Keratinocyte (primary cell): ENCODE measurements at regions not wholly inside any gene's neighbourhood (a gene's known extent, or its start where the extent isn't known, plus 50 kb on each side); places are given as distances from the start of the nearest gene placed in this dataset.

Source experiments
- DNase-seq: peaks from one replicate; pipeline ENCODE4 v3.0.0-alpha.2; 2011; ENCODE audit warnings: low read depth, missing footprints, low spot score
- FAIRE-seq: peaks from 2 replicates; lab custom pipeline; 2011; peaks lifted over from hg19 to GRCh38; lab: Jason Lieb, UNC
- H2AFZ ChIP-seq: 2 replicates; pipeline ENCODE4 v1.6.0; 2012; ENCODE audit warnings: low read length, control low read depth, inconsistent platforms; ENCODE audit not compliant: control insufficient read depth
- H3K27ac ChIP-seq: 2 replicates; pipeline ENCODE4 v1.5.1; 2011; ENCODE audit warnings: low read length; ENCODE audit not compliant: control insufficient read depth, insufficient read depth
- H3K27me3 ChIP-seq: 3 replicates; pipeline ENCODE4 v1.6.0; 2011; ENCODE audit warnings: low read length; ENCODE audit not compliant: control insufficient read depth, insufficient read depth; ENCODE audit errors: extremely low read depth
- H3K36me3 ChIP-seq, 2 experiments: 2 replicates in 1 of 2; 3 replicates in 1 of 2; pipeline ENCODE4 v1.5.1; 2011; ENCODE audit warnings: low read length in 2 of 2, mild to moderate bottlenecking in 1 of 2; ENCODE audit not compliant: control insufficient read depth in 2 of 2, insufficient read depth in 2 of 2; ENCODE audit errors: extremely low read depth in 1 of 2
- H3K4me1 ChIP-seq: 3 replicates; pipeline ENCODE4 v1.5.1; 2011; ENCODE audit warnings: low read length; ENCODE audit not compliant: control insufficient read depth, insufficient read depth; ENCODE audit errors: extremely low read depth
- H3K4me2 ChIP-seq: 3 replicates; pipeline ENCODE4 v1.6.0; 2011; ENCODE audit warnings: low read depth, low read length; ENCODE audit not compliant: control insufficient read depth, insufficient read depth; ENCODE audit errors: extremely low read depth
- H3K4me3 ChIP-seq, 3 experiments: fragments of 200-600 bp in 1 of 3; sonication (generic) in 1 of 3; 2 replicates in 2 of 3; 3 replicates in 1 of 3; pipeline ENCODE4 v1.5.1; 2011 to 2016; ENCODE audit warnings: low read length in 3 of 3, mild to moderate bottlenecking in 3 of 3, control low read depth in 2 of 3, inconsistent platforms in 1 of 3, low read depth in 1 of 3, mixed read lengths in 1 of 3, mixed run types in 1 of 3, moderate library complexity in 1 of 3; ENCODE audit not compliant: control insufficient read depth in 2 of 3, insufficient read depth in 2 of 3; ENCODE audit errors: extremely low read depth in 1 of 3
- H3K79me2 ChIP-seq: 2 replicates; pipeline ENCODE4 v1.6.0; 2012; ENCODE audit warnings: low read length; ENCODE audit not compliant: control insufficient read depth, insufficient read depth
- H3K9ac ChIP-seq: 3 replicates; pipeline ENCODE4 v1.6.0; 2011; ENCODE audit warnings: low read length; ENCODE audit not compliant: control insufficient read depth, insufficient read depth; ENCODE audit errors: extremely low read depth
- H3K9me1 ChIP-seq: 3 replicates; pipeline ENCODE4 v1.6.0; 2011; ENCODE audit warnings: low read length; ENCODE audit not compliant: control insufficient read depth, insufficient read depth; ENCODE audit errors: extremely low read depth
- H3K9me3 ChIP-seq: 2 replicates; pipeline ENCODE4 v1.5.1; 2012; ENCODE audit warnings: low read depth, low read length; ENCODE audit not compliant: control insufficient read depth
- H4K20me1 ChIP-seq: 3 replicates; pipeline ENCODE4 v1.6.0; 2011; ENCODE audit warnings: low read length; ENCODE audit not compliant: control insufficient read depth, insufficient read depth; ENCODE audit errors: extremely low read depth
- EZH2 ChIP-seq: IDR thresholded peaks from one replicate; pipeline ENCODE4 v1.6.1; 2012; ENCODE audit warnings: inconsistent platforms, mild to moderate bottlenecking, low read length, moderate library complexity
- dilution Hi-C: fragments of 300-500 bp; cut with MboI; formaldehyde crosslinking; loops from one replicate; pipeline ENCODE4 v1.7.0; 2020; ENCODE audit warnings: low sequenced_read_pairs; ENCODE audit not compliant: extremely low pct_ligation_motif_present
- small RNA-seq, 3 experiments: library from RNA; depleted of rRNA; stranded (forward); fragments of <200 nt; gene quantifications; one replicate each; pipeline ENCODE3, GENCODE V24; 2012; ENCODE audit warnings: low read depth in 3 of 3, low replicate concordance in 1 of 3; ENCODE audit not compliant: insufficient read length in 3 of 3
- TF ChIP-seq, protein P1 (sequence below), 3 experiments: IDR thresholded peaks in 1 of 3; conservative IDR thresholded peaks in 1 of 3; optimal IDR thresholded peaks in 1 of 3; 2 replicates in 2 of 3; 3 replicates in 1 of 3; pipeline versions ENCODE3 to v1.5.1; 2011; ENCODE audit warnings: low read length in 3 of 3, mild to moderate bottlenecking in 3 of 3, moderate library complexity in 2 of 3, control low read depth in 1 of 3, inconsistent platforms in 1 of 3; ENCODE audit not compliant: insufficient read depth in 2 of 3; ENCODE audit errors: extremely low read depth in 1 of 3

DNA sequence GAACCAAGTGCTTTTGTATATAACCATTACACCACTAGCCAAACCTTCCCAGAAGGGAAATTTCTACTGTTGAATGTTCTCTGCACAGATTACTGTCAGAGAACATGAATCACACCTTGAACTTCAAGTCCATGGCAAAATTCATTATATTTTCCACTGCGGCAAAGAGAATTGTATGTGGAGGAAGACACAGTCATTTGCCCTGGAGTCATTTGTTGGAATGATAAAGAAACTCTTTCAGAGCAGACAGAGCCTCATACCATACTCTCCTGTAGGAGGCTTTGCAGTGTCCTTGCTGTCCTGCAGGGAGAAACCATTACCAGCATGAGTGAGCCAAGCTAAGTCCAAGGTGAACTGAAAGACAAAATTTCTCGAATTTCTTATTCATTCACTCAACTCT is 369.0 kb downstream of the ARHGEF28 start:
- H3K27me3 ChIP-seq = no peaks in the 10 kb centered on the region

More for the DNA sequence above, 369.0 kb downstream of the ARHGEF28 start:
- Histone ChIP-seq H3K9ac (no peak overlapping the region), H2AFZ (no peak overlapping the region), H3K4me3 (no peak overlapping the region), H3K27ac (peak overlapping the region; percentile 65), H3K4me2 (peak overlapping the region; percentile 17), H3K9me1 (no peaks in the 10 kb centered on the region), H3K36me3 (no peaks in the 10 kb centered on the region), H3K4me1 (peaks cover 9% of the 10 kb centered on the region), H3K79me2 (no peaks in the 10 kb centered on the region), H4K20me1 (no peaks in the 10 kb centered on the region), H3K9me3 (no peaks in the 10 kb centered on the region)
- dilution Hi-C loops = no loop called here
- DNase-seq (peak; percentile 78), FAIRE-seq (peak; percentile 98)
- TF ChIP-seq, protein P1, sequence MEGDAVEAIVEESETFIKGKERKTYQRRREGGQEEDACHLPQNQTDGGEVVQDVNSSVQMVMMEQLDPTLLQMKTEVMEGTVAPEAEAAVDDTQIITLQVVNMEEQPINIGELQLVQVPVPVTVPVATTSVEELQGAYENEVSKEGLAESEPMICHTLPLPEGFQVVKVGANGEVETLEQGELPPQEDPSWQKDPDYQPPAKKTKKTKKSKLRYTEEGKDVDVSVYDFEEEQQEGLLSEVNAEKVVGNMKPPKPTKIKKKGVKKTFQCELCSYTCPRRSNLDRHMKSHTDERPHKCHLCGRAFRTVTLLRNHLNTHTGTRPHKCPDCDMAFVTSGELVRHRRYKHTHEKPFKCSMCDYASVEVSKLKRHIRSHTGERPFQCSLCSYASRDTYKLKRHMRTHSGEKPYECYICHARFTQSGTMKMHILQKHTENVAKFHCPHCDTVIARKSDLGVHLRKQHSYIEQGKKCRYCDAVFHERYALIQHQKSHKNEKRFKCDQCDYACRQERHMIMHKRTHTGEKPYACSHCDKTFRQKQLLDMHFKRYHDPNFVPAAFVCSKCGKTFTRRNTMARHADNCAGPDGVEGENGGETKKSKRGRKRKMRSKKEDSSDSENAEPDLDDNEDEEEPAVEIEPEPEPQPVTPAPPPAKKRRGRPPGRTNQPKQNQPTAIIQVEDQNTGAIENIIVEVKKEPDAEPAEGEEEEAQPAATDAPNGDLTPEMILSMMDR (optimal IDR thresholded peaks at IDR 0.05 in 1 of 3, IDR thresholded peaks at IDR 0.05 in 1 of 3, conservative IDR thresholded peaks at IDR 0.05 in 1 of 3; ENCODE audit: extremely low read depth in 1 of 3, insufficient read depth in 2 of 3, low read length in 3 of 3) = peak; percentile 29 to 58 (median 46)
- TF ChIP-seq EZH2 = no peak

Small RNA genes lying in the stretch of these regions (small RNA-seq; reads per million reads assigned to genes)
- gene RN7SL814P = 0 reads per million in 3 experiments
